Esophagus muscularis mucosa (tissue), 3 donors: ENCODE measurements at regions not wholly inside any gene's neighbourhood (a gene's known extent, or its start where the extent isn't known, plus 50 kb on each side); places are given as distances from the start of the nearest gene placed in this dataset.

ENCODE experiments used
- POLR2A ChIP-seq: fragments of 450-650 bp; IDR thresholded peaks from one replicate; pipeline ENCODE4 v1.6.1; 2017; ENCODE audit warnings: antibody characterized with exemption, moderate library complexity, mild to moderate bottlenecking, low read depth
- TF ChIP-seq, protein P1 (sequence below), 3 experiments: fragments of 200-600 bp in 2 of 3; fragments of 450-650 bp in 1 of 3; sonication (generic) in 2 of 3; IDR thresholded peaks; one replicate each; pipeline ENCODE4 v1.5.1; 2017 to 2019; ENCODE audit warnings: antibody characterized with exemption in 3 of 3, mild to moderate bottlenecking in 2 of 3, moderate library complexity in 1 of 3

DNA sequence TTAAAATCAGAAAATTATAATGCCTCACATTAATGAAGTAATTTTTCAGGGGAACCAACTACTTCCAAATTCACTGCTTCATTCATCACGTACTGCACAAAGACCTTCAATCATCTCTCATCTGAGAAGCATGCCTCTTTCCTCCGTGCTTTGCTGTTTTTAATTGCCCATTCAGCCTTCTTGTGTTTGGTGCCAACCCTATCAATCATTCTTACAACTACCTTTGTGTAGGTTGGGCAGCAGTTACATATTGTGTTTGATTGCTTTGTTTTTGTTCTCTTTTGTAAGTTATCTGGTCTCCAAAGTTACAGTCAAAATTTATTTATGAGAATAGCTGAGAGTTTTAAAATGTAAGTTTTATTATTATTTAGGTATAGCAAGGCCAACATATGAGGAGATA is 549.0 kb upstream of the SLC8A1 start:
- TF ChIP-seq POLR2A, result no peak
- TF ChIP-seq, protein P1, sequence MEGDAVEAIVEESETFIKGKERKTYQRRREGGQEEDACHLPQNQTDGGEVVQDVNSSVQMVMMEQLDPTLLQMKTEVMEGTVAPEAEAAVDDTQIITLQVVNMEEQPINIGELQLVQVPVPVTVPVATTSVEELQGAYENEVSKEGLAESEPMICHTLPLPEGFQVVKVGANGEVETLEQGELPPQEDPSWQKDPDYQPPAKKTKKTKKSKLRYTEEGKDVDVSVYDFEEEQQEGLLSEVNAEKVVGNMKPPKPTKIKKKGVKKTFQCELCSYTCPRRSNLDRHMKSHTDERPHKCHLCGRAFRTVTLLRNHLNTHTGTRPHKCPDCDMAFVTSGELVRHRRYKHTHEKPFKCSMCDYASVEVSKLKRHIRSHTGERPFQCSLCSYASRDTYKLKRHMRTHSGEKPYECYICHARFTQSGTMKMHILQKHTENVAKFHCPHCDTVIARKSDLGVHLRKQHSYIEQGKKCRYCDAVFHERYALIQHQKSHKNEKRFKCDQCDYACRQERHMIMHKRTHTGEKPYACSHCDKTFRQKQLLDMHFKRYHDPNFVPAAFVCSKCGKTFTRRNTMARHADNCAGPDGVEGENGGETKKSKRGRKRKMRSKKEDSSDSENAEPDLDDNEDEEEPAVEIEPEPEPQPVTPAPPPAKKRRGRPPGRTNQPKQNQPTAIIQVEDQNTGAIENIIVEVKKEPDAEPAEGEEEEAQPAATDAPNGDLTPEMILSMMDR (IDR thresholded peaks at IDR 0.05), result no peak
